ENCODE measurements at regions not wholly inside any gene's neighbourhood (a gene's known extent, or its start where the extent isn't known, plus 50 kb on each side); places are given as distances from the start of the nearest gene placed in this dataset.

DNA sequence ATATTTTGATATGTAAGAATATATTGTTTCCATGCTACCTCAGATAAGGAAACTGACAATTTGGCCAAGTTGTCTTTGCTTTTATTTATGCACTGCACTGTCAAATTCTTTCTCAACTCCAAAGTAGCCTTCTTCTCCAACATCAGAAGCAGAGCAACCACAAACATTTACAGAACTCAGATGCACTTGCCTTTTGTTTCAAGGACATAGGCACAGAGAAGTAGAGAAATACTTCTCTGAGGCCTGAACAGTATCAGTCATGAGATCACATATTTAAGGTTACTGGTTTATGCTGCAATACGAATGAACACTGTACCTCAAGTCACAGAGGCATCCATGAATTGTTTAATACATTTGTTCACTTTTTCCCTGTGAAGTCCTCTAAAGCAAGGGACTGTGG is 606.1 kb upstream of the SLIT2 start:
- Mint-ChIP-seq H3K27ac (no peak overlapping the region), H3K4me3 (no peak overlapping the region), H3K4me1 (no peaks in the 10 kb centered on the region), H3K36me3 (ENCODE audit: low read depth) (no peaks in the 10 kb centered on the region), H3K27me3 (ENCODE audit: low read depth) (no peaks in the 10 kb centered on the region), H3K9me3 (peaks cover 13% of the 10 kb centered on the region)
- TF ChIP-seq, protein P1, sequence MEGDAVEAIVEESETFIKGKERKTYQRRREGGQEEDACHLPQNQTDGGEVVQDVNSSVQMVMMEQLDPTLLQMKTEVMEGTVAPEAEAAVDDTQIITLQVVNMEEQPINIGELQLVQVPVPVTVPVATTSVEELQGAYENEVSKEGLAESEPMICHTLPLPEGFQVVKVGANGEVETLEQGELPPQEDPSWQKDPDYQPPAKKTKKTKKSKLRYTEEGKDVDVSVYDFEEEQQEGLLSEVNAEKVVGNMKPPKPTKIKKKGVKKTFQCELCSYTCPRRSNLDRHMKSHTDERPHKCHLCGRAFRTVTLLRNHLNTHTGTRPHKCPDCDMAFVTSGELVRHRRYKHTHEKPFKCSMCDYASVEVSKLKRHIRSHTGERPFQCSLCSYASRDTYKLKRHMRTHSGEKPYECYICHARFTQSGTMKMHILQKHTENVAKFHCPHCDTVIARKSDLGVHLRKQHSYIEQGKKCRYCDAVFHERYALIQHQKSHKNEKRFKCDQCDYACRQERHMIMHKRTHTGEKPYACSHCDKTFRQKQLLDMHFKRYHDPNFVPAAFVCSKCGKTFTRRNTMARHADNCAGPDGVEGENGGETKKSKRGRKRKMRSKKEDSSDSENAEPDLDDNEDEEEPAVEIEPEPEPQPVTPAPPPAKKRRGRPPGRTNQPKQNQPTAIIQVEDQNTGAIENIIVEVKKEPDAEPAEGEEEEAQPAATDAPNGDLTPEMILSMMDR (IDR thresholded peaks at IDR 0.05; ENCODE audit: unreplicated experiment in 3 of 3): no peak

DNA sequence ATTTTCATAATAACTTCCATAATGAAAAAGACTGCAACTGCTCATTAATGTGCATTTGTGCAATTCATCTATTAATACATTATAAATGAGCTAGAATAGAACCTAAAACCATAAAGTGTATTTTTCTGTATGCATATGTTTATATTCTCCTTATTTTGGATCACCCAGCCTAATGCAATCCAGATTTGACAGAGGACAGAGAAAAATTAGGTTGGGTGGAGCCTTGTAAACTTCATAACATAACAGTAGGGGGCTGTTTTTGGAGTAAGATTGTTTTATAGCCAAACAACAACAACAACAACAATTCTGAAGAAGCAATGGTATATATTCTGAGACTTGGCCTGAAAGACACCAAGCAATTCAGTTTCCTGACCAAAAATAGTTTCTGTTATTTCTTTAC is 615.3 kb upstream of the SLIT2 start:
- H3K9me3 Mint-ChIP-seq: peaks cover 18% of the 10 kb centered on the region
- H3K27ac Mint-ChIP-seq: no peak overlapping the region
- H3K27me3 Mint-ChIP-seq (ENCODE audit: low read depth): no peaks in the 10 kb centered on the region
- H3K4me1 Mint-ChIP-seq: no peaks in the 10 kb centered on the region
- no peak overlapping the region for H3K4me3 Mint-ChIP-seq
- TF ChIP-seq, protein P1 (IDR thresholded peaks at IDR 0.05; ENCODE audit: unreplicated experiment in 3 of 3): no peak
- H3K36me3 Mint-ChIP-seq (ENCODE audit: low read depth): no peaks in the 10 kb centered on the region

DNA sequence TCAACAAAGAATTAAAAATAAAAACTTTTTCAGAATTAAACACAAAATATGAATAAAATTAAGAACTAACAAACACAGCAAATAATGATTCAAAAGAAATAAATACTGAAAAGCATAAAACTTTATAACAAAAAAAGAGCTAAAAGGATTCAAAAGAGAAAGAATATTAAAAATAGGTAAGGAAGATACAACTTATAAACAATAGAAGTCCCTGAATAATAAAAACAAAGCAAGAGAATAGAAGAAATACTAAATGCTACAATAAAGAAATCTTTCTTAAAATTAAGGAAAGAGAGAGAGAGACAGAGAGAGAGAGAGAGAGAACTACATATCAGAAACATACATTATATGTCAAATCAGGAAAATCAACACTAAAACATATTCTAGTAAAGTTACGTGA is 619.9 kb upstream of the SLIT2 start:
- Mint-ChIP-seq H3K9me3 (peaks cover 11% of the 10 kb centered on the region), H3K4me1 (peaks cover 12% of the 10 kb centered on the region), H3K36me3 (ENCODE audit: low read depth) (no peaks in the 10 kb centered on the region), H3K27ac (no peak overlapping the region), H3K27me3 (ENCODE audit: low read depth) (no peaks in the 10 kb centered on the region), H3K4me3 (no peak overlapping the region)
- TF ChIP-seq, protein P1 (IDR thresholded peaks at IDR 0.05; ENCODE audit: unreplicated experiment in 3 of 3): no peak

DNA sequence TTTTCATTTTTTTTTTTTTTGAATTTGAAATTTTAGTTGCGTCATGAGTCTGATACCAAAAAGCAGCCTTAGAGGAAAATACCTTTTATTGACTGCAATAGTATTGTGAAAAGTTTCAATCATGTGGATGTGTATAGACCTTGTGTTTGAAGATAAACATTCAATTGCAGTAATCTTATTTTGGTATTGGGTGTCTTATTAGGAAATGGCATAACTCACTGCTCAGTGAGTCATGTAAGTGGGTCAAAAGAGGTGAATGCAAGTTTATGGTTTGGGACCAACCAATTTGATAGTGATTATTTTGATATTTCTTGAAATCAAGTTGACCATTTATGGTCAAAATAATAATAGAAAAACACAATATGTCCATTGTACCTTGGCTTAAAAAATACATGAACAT is 627.8 kb upstream of the SLIT2 start:
- H3K4me3 Mint-ChIP-seq: no peak overlapping the region
- no peak overlapping the region for H3K27ac Mint-ChIP-seq
- TF ChIP-seq, protein P1 (IDR thresholded peaks at IDR 0.05; ENCODE audit: unreplicated experiment in 3 of 3): no peak
- peaks cover 18% of the 10 kb centered on the region for H3K9me3 Mint-ChIP-seq
- no peaks in the 10 kb centered on the region for H3K27me3 Mint-ChIP-seq (ENCODE audit: low read depth)
- H3K4me1 Mint-ChIP-seq: no peaks in the 10 kb centered on the region
- no peaks in the 10 kb centered on the region for H3K36me3 Mint-ChIP-seq (ENCODE audit: low read depth)

DNA sequence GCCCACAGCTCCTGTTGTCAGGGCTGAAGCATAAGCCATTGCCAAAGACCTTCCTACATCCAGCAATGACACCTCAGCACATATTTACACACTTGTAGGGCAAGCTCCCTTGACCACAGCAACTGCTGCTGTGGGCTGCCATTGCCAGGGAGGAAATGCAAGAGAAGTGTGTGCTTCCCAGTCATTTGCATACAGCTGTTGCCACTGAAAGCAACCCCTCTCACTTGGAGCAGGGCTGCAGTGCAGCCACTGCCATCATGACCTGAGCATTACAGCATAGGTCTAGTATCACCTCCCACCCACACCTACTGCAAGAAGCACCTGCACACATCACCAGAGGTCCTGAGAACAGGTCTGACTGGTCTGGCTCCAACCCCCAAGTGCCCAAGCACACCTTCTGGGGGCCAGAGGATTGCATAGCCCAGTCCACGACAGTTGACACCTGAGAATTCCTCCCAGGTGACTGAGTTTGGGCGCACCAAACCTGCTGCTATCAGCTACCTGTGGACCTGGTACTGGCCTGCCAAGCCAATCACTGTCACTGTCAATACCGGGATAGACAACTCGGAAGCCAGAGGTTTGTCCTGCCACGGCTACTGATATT is 636.5 kb upstream of the SLIT2 start:
- TF ChIP-seq, protein P1 (IDR thresholded peaks at IDR 0.05; ENCODE audit: unreplicated experiment in 3 of 3): no peak
- Mint-ChIP-seq H3K4me1 (no peaks in the 10 kb centered on the region), H3K36me3 (ENCODE audit: low read depth) (no peaks in the 10 kb centered on the region), H3K27me3 (ENCODE audit: low read depth) (no peaks in the 10 kb centered on the region), H3K27ac (no peak overlapping the region), H3K4me3 (no peak overlapping the region), H3K9me3 (peaks cover 20% of the 10 kb centered on the region)

DNA sequence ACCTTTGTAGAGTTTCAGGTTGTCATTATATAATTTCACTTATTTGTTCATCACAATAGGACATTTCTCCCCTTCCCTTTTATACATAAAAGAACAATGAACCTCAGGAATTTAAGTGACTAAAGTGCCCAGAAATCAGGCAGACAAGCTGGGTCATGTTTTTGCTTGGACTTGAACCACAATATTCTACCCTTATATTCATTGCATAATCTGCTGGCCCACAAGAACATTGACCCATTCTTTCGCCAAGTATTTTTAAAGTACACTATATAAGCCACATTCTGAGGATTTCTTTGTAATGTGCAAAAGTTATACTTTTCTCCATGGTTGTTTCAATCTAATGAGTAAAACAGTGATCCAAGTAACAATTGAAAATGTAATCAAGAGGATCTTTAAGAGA is 637.5 kb upstream of the SLIT2 start:
- TF ChIP-seq, protein P1 (IDR thresholded peaks at IDR 0.05; ENCODE audit: unreplicated experiment in 3 of 3): no peak
- H3K9me3 Mint-ChIP-seq: peaks cover 20% of the 10 kb centered on the region
- no peaks in the 10 kb centered on the region for H3K4me1 Mint-ChIP-seq
- H3K4me3 Mint-ChIP-seq: no peak overlapping the region
- H3K36me3 Mint-ChIP-seq (ENCODE audit: low read depth): no peaks in the 10 kb centered on the region
- no peaks in the 10 kb centered on the region for H3K27me3 Mint-ChIP-seq (ENCODE audit: low read depth)
- H3K27ac Mint-ChIP-seq: no peak overlapping the region
